Liver (tissue), 3 donors: ENCODE measurements at regions not wholly inside any gene's neighbourhood (a gene's known extent, or its start where the extent isn't known, plus 50 kb on each side); places are given as distances from the start of the nearest gene placed in this dataset.

Source experiments
- EGR1 ChIP-seq, 2 donors: IDR thresholded peaks; 2 replicates each; pipeline ENCODE4 v1.6.1; 2016 to 2018; ENCODE audit warnings: antibody characterized with exemption in 2 of 2, low read depth in 2 of 2
- FOXA1 ChIP-seq: IDR thresholded peaks from 2 replicates; pipeline ENCODE4 v1.6.1; 2016; ENCODE audit warnings: antibody characterized with exemption
- GABPA ChIP-seq, 2 donors: IDR thresholded peaks in 1 of 2; conservative IDR thresholded peaks in 1 of 2; 2 replicates each; pipeline ENCODE4 v1.6.1; 2016; ENCODE audit warnings: antibody characterized with exemption in 2 of 2, mild to moderate bottlenecking in 1 of 2, moderate library complexity in 1 of 2
- JUND ChIP-seq, 2 donors: IDR thresholded peaks; 2 replicates each; pipeline ENCODE4 v1.6.1; 2016; ENCODE audit warnings: antibody characterized with exemption in 2 of 2
- NR2F2 ChIP-seq: IDR thresholded peaks from 2 replicates; pipeline ENCODE4 v1.6.1; 2016; ENCODE audit warnings: antibody characterized with exemption
- RAD21 ChIP-seq, 2 donors: IDR thresholded peaks; 2 replicates each; pipeline ENCODE4 v1.6.1; 2016; ENCODE audit warnings: antibody characterized with exemption in 2 of 2, mild to moderate bottlenecking in 2 of 2
- REST ChIP-seq: IDR thresholded peaks from 2 replicates; pipeline ENCODE4 v1.6.1; 2016; ENCODE audit warnings: antibody characterized with exemption, mild to moderate bottlenecking
- SP1 ChIP-seq: IDR thresholded peaks from 2 replicates; pipeline ENCODE4 v1.6.1; 2018; ENCODE audit warnings: antibody characterized with exemption, mild to moderate bottlenecking
- TAF1 ChIP-seq: conservative IDR thresholded peaks from 2 replicates; pipeline ENCODE4 v1.6.1; 2016; ENCODE audit warnings: antibody characterized with exemption, mild to moderate bottlenecking
- YY1 ChIP-seq: IDR thresholded peaks from 2 replicates; pipeline ENCODE4 v1.6.1; 2016; ENCODE audit warnings: antibody characterized with exemption, mild to moderate bottlenecking
- ZBTB33 ChIP-seq: IDR thresholded peaks from 2 replicates; pipeline ENCODE4 v1.6.1; 2016; ENCODE audit warnings: antibody characterized with exemption
- TF ChIP-seq, protein P1 (sequence below): fragments of 150-350 bp; IDR thresholded peaks from 2 replicates; pipeline ENCODE4 v1.5.1; 2017; ENCODE audit warnings: improper control_type of control experiment, low read depth, low read length; ENCODE audit not compliant: missing input control
- TF ChIP-seq, protein P2 (sequence below): IDR thresholded peaks from 2 replicates; pipeline ENCODE4 v1.6.1; 2016; ENCODE audit warnings: antibody characterized with exemption
- TF ChIP-seq, protein P3 (sequence below): IDR thresholded peaks from 2 replicates; pipeline ENCODE4 v1.6.1; 2016; ENCODE audit warnings: antibody characterized with exemption
- donor health status: healthy.
- donor health status: healthy.

GRCh38 chr4:3611778-3612177, 79.6 kb upstream of the LRPAP1 start:
- no peak for TF ChIP-seq GABPA (IDR thresholded peaks at IDR 0.05 in 1 of 2, conservative IDR thresholded peaks at IDR 0.05 in 1 of 2)
- TF ChIP-seq, protein P1, sequence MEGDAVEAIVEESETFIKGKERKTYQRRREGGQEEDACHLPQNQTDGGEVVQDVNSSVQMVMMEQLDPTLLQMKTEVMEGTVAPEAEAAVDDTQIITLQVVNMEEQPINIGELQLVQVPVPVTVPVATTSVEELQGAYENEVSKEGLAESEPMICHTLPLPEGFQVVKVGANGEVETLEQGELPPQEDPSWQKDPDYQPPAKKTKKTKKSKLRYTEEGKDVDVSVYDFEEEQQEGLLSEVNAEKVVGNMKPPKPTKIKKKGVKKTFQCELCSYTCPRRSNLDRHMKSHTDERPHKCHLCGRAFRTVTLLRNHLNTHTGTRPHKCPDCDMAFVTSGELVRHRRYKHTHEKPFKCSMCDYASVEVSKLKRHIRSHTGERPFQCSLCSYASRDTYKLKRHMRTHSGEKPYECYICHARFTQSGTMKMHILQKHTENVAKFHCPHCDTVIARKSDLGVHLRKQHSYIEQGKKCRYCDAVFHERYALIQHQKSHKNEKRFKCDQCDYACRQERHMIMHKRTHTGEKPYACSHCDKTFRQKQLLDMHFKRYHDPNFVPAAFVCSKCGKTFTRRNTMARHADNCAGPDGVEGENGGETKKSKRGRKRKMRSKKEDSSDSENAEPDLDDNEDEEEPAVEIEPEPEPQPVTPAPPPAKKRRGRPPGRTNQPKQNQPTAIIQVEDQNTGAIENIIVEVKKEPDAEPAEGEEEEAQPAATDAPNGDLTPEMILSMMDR: no peak
- TF ChIP-seq YY1: no peak
- TF ChIP-seq, protein P2, sequence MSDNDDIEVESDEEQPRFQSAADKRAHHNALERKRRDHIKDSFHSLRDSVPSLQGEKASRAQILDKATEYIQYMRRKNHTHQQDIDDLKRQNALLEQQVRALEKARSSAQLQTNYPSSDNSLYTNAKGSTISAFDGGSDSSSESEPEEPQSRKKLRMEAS: no peak
- no peak for TF ChIP-seq JUND (IDR thresholded peaks at IDR 0.05)
- TF ChIP-seq TAF1: no peak
- TF ChIP-seq EGR1 (IDR thresholded peaks at IDR 0.05; ENCODE audit: low read depth in 2 of 2): no peak
- no peak for TF ChIP-seq FOXA1
- no peak for TF ChIP-seq ZBTB33
- TF ChIP-seq RAD21 (IDR thresholded peaks at IDR 0.05): no peak
- no peak for TF ChIP-seq REST
- TF ChIP-seq, protein P3, sequence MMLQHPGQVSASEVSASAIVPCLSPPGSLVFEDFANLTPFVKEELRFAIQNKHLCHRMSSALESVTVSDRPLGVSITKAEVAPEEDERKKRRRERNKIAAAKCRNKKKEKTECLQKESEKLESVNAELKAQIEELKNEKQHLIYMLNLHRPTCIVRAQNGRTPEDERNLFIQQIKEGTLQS: no peak
- TF ChIP-seq NR2F2: no peak
- TF ChIP-seq SP1: no peak
